Adrenal gland (tissue), 5 donors: ENCODE measurements at regions not wholly inside any gene's neighbourhood (a gene's known extent, or its start where the extent isn't known, plus 50 kb on each side); places are given as distances from the start of the nearest gene placed in this dataset.

ENCODE experiments used
- CTCF ChIP-seq, 6 experiments: fragments of 450-650 bp in 4 of 6; fragments of 200-600 bp in 2 of 6; sonication (generic) in 1 of 6; IDR thresholded peaks; 1 replicate in 5 of 6; 2 replicates in 1 of 6; pipeline versions ENCODE4 v1.5.1 to v1.8.0; 2016 to 2021; ENCODE audit warnings: antibody characterized with exemption in 6 of 6, mild to moderate bottlenecking in 2 of 6, moderate library complexity in 1 of 6
- POLR2A ChIP-seq, 2 donors: fragments of 450-650 bp; IDR thresholded peaks; one replicate each; pipeline ENCODE4 v1.6.1; 2017; ENCODE audit warnings: antibody characterized with exemption in 2 of 2, mild to moderate bottlenecking in 2 of 2, moderate library complexity in 1 of 2
- donor health status: DM: no; HTN: no; CAD: no.

- no peak for TF ChIP-seq CTCF (IDR thresholded peaks at IDR 0.05)
- TF ChIP-seq POLR2A (IDR thresholded peaks at IDR 0.05) = no peak
Observed at GRCh38 chr12:74599932-74600331, 62.3 kb downstream of the ATXN7L3B start.
